ENCODE measurements at regions not wholly inside any gene's neighbourhood (a gene's known extent, or its start where the extent isn't known, plus 50 kb on each side); places are given as distances from the start of the nearest gene placed in this dataset.

- no peak for DNase-seq
These were observed 159.7 kb upstream of the SLC1A4 start for GRCh38 chr2:64829525-64829924.

DNA sequence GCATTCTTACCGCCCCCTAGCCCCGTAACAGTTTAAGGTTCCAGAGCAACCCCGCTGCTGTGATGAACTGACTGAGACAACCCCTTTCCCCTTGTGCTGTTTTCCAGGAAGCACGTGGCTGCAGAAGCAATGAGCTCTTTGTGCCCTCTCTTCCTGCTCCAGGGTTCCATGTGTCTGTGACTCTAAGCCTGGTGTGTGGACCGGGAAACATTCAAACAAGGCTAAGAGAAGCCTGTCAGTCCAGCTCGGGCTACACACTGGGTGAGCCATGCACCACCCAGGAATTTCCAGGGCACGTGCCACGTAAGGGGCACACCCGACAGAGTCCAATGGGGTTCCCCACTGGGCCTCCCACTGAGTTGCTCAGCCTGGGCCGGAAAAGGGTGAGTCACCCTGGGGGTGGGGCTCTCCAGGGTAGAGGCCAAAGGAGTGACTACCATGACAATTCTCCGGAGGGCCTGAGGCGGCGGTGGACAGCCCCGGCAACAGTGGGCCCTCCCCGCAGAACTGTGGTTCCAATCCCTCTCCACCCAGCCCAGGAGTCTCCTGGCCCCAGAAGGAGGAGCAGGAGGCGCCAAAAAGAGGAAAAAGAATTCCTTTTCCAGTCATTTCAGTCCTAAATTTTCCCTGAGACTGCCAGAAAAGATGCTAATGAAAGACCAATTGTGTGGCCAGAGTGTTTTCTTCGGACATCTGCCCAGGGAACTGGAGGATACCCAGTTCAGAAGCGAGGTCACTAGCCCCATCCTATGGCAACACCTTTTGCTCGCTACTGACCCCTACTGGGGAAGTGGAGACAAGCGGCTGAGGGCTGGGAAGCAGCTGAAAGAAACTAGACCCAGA is 157.8 kb upstream of the SLC1A4 start:
- DNase-seq, result no peak

DNA sequence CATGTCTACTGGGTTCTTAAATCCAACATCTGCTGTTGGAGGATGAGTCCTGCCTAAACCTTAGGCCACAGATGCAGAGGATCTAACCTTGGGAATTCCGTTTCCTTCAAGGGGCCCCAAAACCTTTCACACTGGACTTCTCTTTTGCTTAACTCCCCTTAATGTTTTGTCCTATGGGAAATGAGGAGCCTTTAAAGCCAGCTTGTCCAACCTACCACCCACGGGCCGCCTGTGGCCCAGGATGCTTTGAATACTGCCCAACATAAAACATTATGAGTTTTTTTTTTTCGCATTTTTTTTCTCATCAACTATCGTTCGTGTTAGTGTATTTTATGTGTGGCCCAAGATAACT is 157.2 kb upstream of the SLC1A4 start:
- no peak for DNase-seq

DNA sequence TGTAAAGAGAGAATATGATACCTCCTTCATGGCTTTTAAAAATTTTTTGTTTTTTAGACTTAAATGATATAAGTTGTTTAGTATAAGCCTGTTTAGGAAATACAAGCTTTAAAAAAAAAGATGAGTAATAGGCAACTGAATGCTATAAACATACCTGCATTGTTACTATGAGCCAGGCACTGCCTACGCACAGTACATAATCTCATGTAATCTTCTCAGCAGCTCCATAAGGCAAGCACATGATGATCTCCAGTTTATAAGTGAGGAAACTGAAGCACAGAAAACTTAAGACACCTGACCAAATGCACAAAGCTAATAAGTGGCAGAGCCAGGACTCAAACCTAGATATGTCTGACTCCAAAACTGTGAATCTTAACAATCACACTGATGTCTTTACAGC is 156.3 kb upstream of the SLC1A4 start:
- DNase-seq, result no peak

DNA sequence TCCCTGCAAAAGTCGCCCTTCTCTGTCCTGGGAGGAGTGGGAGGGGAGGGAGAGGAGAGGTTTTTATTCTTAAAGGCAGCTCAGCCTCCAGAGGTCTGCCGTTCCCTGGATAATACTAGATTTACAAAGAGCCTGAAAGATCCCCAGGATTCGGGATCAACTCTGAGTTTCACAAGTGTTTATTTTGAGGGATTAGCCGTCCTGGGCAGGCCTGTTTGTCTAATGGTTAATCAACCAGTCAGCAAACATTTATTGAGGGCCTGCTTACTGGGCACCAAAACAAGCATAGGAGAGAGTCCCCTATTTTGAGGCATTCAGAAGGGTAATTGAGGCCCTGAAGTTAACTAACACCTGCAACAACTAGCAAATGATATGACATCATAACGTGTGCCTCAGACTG is 152.6 kb upstream of the SLC1A4 start:
- DNase-seq, result no peak

DNA sequence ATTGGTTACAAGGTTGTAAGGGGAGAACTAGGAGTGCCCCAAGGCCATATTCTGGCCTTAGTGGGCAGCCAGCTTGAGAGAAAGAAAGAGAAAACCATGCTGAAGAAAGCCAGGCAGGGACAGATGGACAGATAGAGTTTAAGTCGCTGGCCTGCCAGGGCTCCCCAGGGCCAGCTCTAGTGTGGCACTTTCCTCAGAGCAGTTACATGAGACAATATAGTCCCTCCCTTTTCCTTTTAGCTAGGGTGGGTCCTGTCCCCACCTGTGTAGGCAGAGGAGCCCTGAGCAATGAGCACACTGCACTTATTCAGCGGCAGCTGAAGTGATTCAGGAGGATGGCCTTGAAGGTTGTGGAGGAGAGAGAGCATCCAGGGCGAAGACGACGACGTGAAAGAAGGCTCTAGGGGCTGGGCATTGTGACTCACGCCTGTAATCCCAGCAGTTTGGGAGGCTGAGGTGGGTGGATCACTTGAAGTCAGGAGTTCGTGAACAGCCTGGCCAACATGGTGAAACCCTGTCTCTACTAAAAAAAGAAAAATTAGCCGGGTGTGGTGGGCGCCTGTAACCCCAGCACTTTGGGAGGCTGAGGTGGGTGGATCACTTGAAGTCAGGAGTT is 152.0 kb upstream of the SLC1A4 start:
- DNase-seq, result no peak

DNA sequence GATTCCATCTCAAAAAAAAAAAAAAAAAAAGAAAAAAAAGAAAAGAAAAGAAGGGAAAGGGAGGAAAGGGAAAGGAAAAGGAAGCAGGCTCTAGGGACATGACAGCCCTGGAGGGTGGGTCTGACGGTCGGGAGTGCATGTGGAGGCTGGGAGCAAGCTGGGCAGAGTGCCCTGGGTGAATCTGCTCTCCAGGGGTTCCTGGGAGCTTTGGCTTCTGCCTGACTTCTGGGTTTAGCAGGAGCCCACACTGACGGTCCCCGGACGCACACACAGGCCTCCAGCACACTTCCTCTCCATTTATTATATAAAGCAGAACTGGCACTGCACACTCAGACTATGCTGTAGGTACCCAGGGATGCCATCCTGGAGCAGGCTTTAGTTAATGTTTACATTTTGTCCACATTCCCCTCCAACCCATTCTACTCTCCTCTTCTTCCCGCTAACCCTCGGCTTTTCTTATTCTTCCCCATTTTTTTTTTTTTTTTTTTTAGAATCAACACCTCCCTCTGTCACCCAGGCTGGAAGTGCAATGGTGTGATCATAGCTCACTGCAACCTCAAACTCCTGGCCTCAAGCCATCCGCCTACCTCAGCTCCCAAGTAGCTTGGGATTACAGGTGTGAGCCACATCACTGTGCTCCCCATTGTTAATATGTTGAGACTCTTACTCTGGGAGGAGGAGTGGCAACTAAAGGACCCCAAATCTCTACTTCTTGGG is 151.1 kb upstream of the SLC1A4 start:
- DNase-seq, result no peak

DNA sequence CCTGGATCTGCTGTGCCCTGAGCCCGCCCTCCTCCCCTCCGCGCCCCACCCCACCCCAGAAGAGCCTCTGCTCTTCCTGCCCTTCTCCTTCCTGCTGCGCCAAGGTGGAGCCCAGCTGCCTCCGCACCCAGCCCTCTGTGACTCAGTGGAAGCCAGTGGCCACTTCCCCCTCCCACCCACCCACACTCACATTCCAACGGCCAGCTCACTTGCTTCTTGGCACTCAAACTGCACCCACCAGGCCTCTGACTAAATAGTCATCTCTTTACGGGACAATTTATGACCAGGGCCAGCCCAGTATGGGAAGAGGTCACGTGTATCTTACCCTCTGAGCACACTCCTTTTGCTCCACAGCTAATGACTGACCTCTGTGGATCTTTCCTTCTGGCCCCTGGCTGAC is 150.4 kb upstream of the SLC1A4 start:
- DNase-seq, result no peak

DNA sequence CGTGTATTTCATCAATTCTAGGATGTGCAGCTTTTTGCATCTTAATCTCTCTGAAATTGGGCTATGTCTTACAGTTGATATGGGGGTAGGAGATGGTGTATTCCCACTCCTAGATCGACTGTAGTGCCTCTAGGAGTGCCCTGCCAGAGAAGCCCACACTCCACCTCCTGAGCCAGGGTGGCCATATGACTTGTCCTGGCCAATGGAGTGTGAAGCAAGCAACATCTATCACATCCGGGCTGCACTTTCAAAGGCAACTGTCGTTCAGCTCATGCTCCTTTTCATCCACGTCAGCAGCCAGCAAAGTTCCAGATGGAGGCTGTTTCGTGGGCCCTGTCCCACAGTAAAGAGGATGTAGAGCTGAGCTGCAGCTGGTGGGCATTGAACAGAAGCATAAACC is 149.4 kb upstream of the SLC1A4 start:
- no peak for DNase-seq

- no peak for DNase-seq
These were observed 148.7 kb upstream of the SLC1A4 start for GRCh38 chr2:64840426-64840881.

- DNase-seq, result no peak
These were observed 147.7 kb upstream of the SLC1A4 start for GRCh38 chr2:64841461-64841860.

DNA sequence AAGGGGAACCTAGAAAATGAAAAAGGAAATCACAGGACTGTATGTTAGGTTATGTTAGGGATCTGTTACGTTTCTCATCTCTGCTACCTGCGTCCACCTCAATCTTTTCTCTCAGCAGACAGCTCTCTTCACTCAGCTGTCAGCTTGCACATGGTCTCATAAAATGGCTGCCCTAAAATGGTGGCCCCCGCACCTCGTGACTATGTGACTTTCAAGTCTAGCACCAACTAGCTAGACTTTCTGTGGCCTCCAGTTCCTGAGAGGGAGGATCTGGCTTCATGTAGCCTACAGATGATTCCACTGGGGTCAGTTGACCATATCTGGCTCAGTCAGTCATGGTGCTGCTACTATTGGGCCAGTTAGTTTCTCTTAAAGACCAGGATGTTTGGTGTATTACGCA is 147.2 kb upstream of the SLC1A4 start:
- DNase-seq, result no peak

- no peak for DNase-seq
These were observed 145.1 kb upstream of the SLC1A4 start for GRCh38 chr2:64844087-64844486.

- no peak for DNase-seq
These were observed 143.8 kb upstream of the SLC1A4 start for GRCh38 chr2:64845273-64845905.

- DNase-seq, result no peak
These were observed 143.0 kb upstream of the SLC1A4 start for GRCh38 chr2:64846177-64846576.

DNA sequence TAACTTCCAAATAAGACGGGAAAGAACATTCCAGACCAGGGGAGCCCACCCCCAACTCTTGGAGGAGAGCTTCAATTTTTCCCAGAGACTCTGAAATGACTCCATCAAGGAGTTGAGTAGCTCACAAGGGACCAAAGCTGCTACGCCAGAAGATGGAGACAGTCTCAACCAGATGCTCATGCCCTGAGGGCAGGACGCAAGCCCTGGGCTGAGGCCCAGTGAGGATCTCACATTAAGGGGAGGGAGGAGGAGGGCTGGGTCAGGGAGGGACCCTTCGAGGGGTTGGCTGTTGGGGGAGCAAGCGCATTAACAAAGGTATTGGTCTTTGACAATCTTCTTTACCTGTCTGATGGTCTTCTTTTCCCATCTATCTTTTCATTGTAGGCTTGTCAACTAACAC is 141.3 kb upstream of the SLC1A4 start:
- DNase-seq, result no peak

DNA sequence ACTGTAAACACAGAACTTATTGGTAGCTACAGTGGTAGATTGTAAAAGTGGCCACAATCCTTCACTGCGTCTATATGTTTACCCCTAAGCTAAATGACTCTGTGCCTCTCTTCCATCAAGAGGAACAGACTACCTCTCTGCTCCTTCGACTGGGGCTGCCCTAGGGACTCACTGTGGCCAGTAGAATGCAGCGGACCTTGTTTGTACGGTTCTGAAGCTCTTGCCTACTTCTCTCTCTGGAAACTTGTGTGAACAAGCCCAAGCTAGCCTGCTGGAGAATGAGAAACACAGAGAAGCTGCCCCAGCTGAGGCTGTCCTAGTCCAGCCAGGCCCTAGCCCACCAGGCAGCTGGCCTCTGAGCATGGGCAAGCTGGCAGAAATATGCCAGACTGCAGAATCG is 140.8 kb upstream of the SLC1A4 start:
- no peak for DNase-seq

GRCh38 chr2:64848945-64849344 is 140.3 kb upstream of the SLC1A4 start:
- DNase-seq, result no peak

GRCh38 chr2:64850642-64851041 is 138.6 kb upstream of the SLC1A4 start:
- no peak for DNase-seq

DNA sequence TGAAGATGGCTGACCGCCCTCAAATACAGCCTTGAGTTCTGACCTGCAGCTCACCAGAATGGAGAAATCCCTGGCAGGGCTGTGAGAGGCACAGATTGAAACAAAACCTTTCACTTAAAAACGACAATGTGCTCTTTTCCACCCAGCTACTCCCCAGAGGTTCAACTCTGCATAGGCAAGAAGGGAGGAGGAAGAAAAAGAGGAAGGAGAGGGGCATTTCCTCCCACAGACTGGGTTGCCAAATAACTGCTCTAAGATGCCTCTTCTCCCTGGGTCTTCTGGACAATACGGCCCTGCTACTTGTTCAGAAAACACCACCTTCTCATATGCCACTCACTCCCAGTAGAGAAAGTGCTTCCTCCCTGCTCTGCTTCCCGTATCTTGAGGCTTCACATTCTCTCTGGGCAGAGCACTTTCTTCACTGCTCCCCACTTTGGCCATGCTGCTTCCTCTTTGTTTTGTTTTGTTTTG is 136.4 kb upstream of the SLC1A4 start:
- no peak for DNase-seq

GRCh38 chr2:64853306-64853705 is 135.9 kb upstream of the SLC1A4 start:
- DNase-seq, result no peak

DNA sequence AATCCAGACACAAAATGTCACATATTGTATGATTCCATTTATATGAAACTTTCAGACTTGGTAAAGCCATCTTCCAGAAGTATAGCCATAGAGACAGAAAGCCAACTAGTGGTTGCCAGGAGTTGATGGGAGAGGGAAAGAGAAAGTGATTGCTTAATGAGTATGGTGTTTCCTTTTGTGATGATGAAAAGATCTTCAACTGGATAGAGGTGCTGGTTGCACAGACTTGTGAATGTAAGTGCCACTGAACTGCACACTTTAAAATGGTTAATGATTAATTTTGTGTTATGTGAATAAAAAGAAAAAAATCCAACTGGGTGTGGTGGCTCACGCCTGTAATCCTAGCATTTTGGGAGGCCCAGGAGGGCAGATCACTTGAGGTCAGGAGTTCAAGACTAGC is 135.3 kb upstream of the SLC1A4 start:
- no peak for DNase-seq

Data from renal pelvis (tissue), 1 donor.